ENCODE measurements at regions not wholly inside any gene's neighbourhood (a gene's known extent, or its start where the extent isn't known, plus 50 kb on each side); places are given as distances from the start of the nearest gene placed in this dataset.
"Not testable (repeated sequence)": the region's sequence is repeated elsewhere in the genome, so short reads cannot be mapped to it uniquely, and the experiment has no call there.

DNA sequence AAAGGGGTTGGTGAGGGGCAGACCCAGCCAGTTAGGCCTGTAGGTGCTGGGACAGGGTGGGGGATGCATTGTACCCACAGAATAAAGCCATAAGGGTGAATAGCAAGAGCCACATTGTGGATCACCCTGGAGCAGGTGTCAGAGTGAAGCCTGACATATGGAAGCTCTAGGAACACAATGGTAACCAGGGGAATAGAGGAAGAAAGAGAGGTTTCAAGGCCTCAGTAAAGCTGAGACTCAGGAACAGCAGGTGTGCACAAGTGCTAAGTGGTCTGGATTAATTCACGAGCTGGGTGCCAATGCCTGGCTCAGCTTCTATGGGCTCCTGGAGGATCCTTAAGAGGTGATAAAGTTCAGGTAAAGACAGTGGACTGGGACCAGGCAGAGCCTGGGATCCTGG is 323.7 kb upstream of the CTNNB1 start:
- Mint-ChIP-seq H3K36me3 (no peaks in the 10 kb centered on the region), H3K27ac (no peak overlapping the region), H3K9me3 (no peaks in the 10 kb centered on the region), H3K27me3 (peaks cover 2 to 19% of the 10 kb centered on the region in 2 donors), H3K4me3 (no peak overlapping the region), H3K4me1 (ENCODE audit: low read depth in 2 of 2) (no peaks in the 10 kb centered on the region)
- no peak for ATAC-seq
- no peak for DNase-seq (ENCODE audit: low spot score)

DNA sequence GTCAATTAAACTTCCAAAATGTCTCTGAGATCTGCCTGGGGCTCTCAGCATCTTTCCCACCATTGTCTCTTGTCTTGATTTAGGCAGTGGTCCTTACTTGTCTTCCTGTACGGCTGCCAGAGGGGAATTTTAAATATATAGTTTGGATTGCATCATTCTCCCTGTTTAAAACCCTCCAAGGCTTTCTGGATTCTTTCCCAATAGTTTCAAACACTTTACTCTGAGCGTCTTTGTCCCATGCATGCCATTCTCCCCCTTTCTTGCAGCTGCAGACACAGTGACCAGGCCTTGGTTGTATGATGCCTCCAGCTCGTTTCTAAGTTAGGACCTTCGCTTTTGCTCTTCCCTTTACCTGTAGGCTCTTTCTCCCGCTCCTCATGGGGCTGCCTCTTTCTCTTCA is 323.3 kb upstream of the CTNNB1 start:
- Mint-ChIP-seq H3K9me3 (no peaks in the 10 kb centered on the region), H3K4me1 (ENCODE audit: low read depth in 2 of 2) (no peaks in the 10 kb centered on the region), H3K36me3 (no peaks in the 10 kb centered on the region), H3K27ac (no peak overlapping the region), H3K27me3 (peaks cover 2 to 14% of the 10 kb centered on the region in 2 donors), H3K4me3 (no peak overlapping the region)
- DNase-seq (ENCODE audit: low spot score) (no peak), ATAC-seq (no peak)

DNA sequence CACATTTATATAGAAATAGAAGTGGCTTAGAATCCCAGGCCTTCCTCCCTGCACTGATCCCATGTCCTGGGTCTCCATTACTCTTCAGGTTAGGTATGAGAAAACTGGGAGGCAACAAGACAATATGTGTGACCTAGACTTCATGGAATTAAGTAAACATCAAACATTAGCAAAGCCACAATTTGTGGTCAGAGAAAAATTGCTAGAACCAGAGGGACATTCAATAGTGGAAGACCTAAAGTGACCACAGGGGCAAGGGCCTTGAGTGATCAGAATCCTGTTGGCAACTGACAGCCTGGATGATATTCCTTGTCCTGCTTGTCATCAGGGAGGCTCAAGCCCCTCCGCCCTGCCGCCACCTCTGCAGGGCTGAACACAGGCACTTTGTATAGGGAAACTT is 322.8 kb upstream of the CTNNB1 start:
- Mint-ChIP-seq H3K9me3 (no peaks in the 10 kb centered on the region), H3K4me1 (ENCODE audit: low read depth in 2 of 2) (no peaks in the 10 kb centered on the region), H3K4me3 (no peak overlapping the region), H3K36me3 (no peaks in the 10 kb centered on the region), H3K27ac (no peak overlapping the region), H3K27me3 (peaks cover 2 to 13% of the 10 kb centered on the region in 2 donors)
- ATAC-seq (no peak), DNase-seq (ENCODE audit: low spot score) (no peak)

DNA sequence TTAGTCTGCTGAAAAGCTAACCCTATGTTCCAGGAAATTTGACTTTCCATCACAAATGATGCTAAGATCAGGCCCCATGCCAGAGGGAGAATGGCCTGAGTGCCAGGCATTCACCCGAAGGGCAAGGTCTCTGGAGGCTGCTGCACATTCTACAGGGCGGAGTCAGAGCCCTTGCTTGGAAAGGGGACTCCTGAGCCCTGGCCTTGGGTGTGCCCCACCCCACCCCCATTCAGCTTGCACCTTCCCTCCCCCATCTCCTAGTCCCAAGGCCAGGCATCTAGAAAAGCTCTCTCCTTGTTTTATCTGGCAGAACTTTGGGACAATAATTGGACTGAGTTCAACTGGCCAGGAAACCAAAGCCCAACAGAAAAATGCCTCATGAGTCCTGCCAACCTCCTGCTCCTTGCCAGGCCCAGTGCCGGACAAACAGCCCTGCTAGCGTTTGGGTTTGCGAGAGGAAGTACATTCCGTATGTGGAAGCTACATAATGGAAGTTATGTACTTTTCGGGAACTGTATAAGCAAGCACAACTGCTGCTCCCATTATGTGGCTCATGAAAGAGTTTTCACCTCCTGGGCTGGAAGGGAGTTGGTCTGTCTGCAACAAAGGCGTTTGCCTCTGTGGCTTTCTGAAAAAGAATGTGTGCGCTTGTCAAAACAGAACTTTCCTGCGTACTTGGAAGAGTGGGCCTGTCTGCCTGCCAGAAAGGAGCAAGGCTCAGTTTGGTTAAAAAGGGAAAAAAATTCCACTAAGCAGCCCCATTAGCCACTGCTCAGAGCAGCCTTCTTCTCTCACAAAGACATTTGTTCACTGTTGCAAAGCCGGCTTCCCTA is 321.5 kb upstream of the CTNNB1 start:
- Mint-ChIP-seq H3K4me1 (ENCODE audit: low read depth in 2 of 2) (no peaks in the 10 kb centered on the region), H3K36me3 (no peaks in the 10 kb centered on the region), H3K27me3 (peaks cover 4 to 13% of the 10 kb centered on the region in 2 donors), H3K4me3 (no peak overlapping the region), H3K9me3 (no peaks in the 10 kb centered on the region), H3K27ac (no peak overlapping the region)
- DNase-seq (ENCODE audit: low spot score) (no peak), ATAC-seq (no peak)

DNA sequence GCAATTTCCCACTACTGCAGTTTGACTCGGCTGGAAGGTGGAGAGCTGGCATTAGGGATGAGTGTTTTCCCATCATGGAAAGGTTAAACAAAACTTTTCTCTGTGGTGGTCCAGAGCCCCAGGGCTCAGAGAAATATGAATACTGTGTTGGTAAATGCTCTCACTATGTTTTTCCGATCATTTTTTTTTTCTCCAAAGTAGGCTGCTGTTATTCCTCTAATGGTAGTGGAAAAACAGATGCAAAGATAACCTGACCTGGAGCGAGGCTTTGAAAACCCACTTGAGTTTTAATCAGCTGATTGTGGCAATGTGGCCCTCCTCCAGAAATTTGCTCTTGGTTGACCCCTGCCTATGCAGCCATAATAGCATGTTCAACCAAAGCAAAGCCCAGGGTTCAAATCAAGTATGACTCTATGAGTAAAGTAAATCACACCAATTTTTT is 320.8 kb upstream of the CTNNB1 start:
- Mint-ChIP-seq H3K27me3 (peaks cover 4 to 13% of the 10 kb centered on the region in 2 donors), H3K4me3 (no peak overlapping the region), H3K4me1 (ENCODE audit: low read depth in 2 of 2) (no peaks in the 10 kb centered on the region), H3K36me3 (no peaks in the 10 kb centered on the region), H3K9me3 (no peaks in the 10 kb centered on the region), H3K27ac (no peak overlapping the region)
- DNase-seq (ENCODE audit: low spot score) (no peak), ATAC-seq (no peak)

DNA sequence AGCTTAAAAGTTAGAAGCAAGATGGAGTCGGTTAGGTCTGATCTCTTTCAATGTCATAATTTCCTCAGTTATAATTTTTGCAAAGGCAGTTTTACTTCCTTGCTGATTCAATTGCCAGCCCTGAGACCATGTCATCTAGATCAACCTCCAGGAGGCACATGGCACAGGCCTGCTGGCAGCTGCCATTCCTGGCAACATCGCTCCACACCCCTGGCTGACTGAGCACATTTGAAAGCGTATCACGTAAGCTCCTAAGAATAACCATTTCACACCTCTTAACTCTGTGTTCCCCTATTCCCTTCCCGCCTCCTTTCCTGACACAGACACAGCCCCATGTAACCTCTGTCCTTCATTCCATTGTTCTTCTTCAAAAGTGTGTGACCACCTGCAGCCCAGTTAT is 313.9 kb upstream of the CTNNB1 start:
- H3K4me1 Mint-ChIP-seq (ENCODE audit: low read depth in 2 of 2), result no peaks in the 10 kb centered on the region
- H3K9me3 Mint-ChIP-seq, result no peaks in the 10 kb centered on the region
- DNase-seq (ENCODE audit: low spot score) (no peak), ATAC-seq (no peak)
- peaks cover 17 to 19% of the 10 kb centered on the region in 2 donors for H3K27me3 Mint-ChIP-seq
- no peak overlapping the region for H3K4me3 Mint-ChIP-seq
- H3K27ac Mint-ChIP-seq, result no peak overlapping the region
- H3K36me3 Mint-ChIP-seq, result no peaks in the 10 kb centered on the region

DNA sequence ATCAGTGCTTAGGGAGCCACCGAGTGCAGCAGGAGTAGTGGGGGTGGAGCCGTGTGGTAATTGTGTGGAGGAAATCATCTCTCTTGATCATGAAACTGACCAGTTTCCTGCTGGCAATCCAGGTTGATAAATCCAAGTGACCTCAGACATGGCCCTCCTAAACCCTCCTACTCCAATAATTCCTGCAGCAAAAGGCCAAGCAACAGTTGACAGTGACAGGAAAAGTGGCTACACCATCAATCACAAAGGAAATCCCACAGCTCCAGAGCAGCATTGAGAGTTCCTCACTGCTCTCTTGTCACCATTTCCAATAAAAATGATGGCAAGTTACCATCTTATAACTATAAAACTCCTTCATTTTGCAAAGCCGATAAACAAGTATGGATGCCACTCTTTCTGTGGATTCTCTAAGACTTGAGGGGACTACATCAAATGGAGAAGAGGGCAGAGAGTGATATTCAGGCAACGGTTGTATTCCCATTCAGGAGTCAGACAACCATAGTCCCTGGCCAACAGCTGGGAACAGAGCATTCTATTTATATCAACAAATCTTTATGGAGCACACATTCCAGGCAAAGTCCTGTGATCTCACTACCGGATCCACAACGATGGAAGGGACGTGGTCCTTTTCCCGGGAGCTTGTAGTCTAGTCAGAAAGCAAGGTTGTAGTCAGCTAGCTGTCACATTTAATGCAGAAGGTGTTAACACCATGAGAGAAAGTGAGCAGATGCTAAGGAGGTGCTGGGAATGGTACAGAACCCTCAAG is 312.5 kb upstream of the CTNNB1 start:
- ATAC-seq, result no peak
- peaks cover 16 to 22% of the 10 kb centered on the region in 2 donors for H3K27me3 Mint-ChIP-seq
- no peaks in the 10 kb centered on the region for H3K36me3 Mint-ChIP-seq
- no peak for DNase-seq (ENCODE audit: low spot score)
- no peak overlapping the region for H3K4me3 Mint-ChIP-seq
- no peaks in the 10 kb centered on the region for H3K9me3 Mint-ChIP-seq
- no peak overlapping the region for H3K27ac Mint-ChIP-seq
- no peaks in the 10 kb centered on the region for H3K4me1 Mint-ChIP-seq (ENCODE audit: low read depth in 2 of 2)

DNA sequence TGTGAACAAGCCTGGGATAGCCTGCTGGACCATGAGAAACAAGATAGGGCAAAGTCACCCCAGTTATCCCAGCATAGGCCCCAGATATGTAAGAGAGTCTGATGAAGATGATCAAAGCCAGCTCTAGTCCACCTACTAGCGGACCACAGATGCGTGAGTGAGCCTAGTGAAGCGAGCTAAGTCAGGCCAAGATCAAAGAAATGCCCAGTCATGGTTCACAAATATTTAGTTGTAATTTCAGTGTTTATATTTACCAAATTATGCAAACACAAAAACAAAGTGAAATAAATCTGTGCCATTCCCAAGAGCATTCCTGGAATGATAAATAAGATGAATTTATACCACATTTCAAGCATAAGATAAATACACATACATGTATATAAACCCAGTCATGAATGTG is 308.1 kb upstream of the CTNNB1 start:
- DNase-seq (ENCODE audit: low spot score) (no peak), ATAC-seq (no peak)
- H3K4me1 Mint-ChIP-seq (ENCODE audit: low read depth in 2 of 2), result no peaks in the 10 kb centered on the region
- H3K27me3 Mint-ChIP-seq, result peaks cover 14 to 19% of the 10 kb centered on the region in 2 donors
- no peaks in the 10 kb centered on the region for H3K36me3 Mint-ChIP-seq
- H3K27ac Mint-ChIP-seq, result no peak overlapping the region
- H3K4me3 Mint-ChIP-seq, result no peak overlapping the region
- H3K9me3 Mint-ChIP-seq, result no peaks in the 10 kb centered on the region

DNA sequence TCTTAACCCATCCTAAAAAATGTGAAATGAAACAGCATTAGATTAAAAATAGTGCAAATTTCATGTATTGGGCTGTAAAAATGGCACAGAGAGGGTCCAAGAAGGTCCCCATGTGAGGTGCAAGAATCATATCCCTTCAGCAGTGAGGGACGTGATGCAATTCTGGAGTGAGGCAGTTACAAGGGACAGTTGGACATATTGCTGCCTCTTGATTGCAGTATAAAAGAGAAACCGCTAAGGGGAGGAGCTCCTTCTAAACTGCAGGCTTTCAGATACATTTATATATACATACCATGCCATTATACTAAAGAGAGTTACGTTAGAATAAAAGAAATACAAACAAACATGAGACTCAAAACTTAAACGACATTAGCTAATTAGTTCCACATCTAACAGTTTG is 304.2 kb upstream of the CTNNB1 start:
- H3K4me3 Mint-ChIP-seq, result no peak overlapping the region

DNA sequence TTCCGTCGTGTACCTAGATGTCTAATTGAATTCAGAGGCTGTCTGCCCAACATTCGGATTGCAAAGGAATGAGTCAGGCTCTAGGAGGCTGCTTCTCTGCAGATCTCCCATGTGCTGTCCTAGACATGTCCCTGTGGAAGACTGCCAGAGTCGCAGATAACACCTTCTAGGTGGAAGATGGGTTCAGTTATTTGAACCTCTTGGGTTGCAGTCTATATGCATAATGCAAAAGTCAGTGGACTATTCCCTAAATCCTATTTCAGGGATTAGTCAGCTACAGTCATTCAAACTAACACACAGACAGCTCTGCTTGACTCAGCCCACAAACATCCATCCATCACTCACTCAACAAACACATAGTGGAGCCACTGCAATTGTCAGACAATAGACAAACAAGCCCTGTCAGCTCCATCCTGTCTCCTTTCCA is 300.0 kb upstream of the CTNNB1 start:
- H3K36me3 Mint-ChIP-seq, result no peaks in the 10 kb centered on the region
- DNase-seq (ENCODE audit: low spot score) (no peak), ATAC-seq (no peak)
- H3K4me1 Mint-ChIP-seq (ENCODE audit: low read depth in 2 of 2), result no peaks in the 10 kb centered on the region
- H3K27me3 Mint-ChIP-seq, result peaks cover 2 to 5% of the 10 kb centered on the region in 2 donors
- H3K9me3 Mint-ChIP-seq, result peaks cover 7% of the 10 kb centered on the region
- H3K27ac Mint-ChIP-seq, result no peak overlapping the region
- no peak overlapping the region for H3K4me3 Mint-ChIP-seq

More for the DNA sequence above, 304.2 kb upstream of the CTNNB1 start:
- Mint-ChIP-seq H3K9me3 (peaks cover 7% of the 10 kb centered on the region), H3K27me3 (peaks cover 6 to 16% of the 10 kb centered on the region in 2 donors), H3K27ac (no peak overlapping the region), H3K4me1 (ENCODE audit: low read depth in 2 of 2) (no peaks in the 10 kb centered on the region), H3K36me3 (no peaks in the 10 kb centered on the region)
- ATAC-seq, result no peak
- no peak for DNase-seq (ENCODE audit: low spot score)

DNA sequence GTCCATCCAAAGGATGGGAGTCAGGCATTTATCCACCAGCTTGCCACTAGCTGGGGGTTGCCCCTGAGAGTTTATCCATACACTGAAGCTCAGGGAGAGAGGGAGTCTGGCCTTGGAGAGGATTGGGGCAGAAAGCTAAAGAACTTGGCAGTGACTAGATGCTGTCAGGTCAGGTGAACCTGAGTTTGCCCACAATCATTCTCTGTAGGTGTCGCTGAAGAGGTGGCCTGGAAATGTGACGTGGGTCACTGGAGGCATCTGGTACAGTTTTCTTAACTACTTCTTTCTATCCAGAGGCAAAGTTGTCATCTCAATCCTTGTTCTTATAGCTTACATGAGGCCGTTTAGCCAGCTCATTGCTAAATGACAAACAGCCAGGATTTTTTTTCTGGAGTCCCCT is 298.0 kb upstream of the CTNNB1 start:
- H3K36me3 Mint-ChIP-seq, result peaks cover 4% of the 10 kb centered on the region
- no peak overlapping the region for H3K4me3 Mint-ChIP-seq
- ATAC-seq (no peak), DNase-seq (ENCODE audit: low spot score) (no peak)
- peaks cover 0 to 11% of the 10 kb centered on the region in 2 donors for H3K27me3 Mint-ChIP-seq
- no peaks in the 10 kb centered on the region for H3K4me1 Mint-ChIP-seq (ENCODE audit: low read depth in 2 of 2)
- H3K27ac Mint-ChIP-seq, result no peak overlapping the region
- H3K9me3 Mint-ChIP-seq, result peaks cover 10% of the 10 kb centered on the region

DNA sequence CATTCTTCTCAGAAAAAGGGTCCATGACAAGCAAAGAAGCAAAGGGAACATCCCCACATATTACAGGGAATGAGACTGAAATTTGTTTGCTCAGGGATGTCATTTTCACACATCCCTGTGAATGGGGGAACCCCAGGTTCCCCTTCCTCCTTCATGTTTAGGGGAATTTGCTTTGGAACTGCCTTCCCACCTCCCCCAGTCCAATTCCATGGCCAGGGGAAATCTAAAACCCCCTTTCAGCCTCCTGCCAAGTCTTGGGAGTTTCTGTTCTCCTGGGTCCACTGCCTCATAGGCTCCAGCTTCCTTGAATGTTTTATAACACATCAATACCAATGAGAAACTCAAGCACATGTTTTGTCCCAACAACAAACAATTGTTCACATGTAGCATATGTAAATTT is 297.5 kb upstream of the CTNNB1 start:
- no peak for ATAC-seq
- no peak overlapping the region for H3K27ac Mint-ChIP-seq
- peaks cover 4% of the 10 kb centered on the region for H3K36me3 Mint-ChIP-seq
- peaks cover 10% of the 10 kb centered on the region for H3K9me3 Mint-ChIP-seq
- no peak overlapping the region for H3K4me3 Mint-ChIP-seq
- H3K4me1 Mint-ChIP-seq (ENCODE audit: low read depth in 2 of 2), result no peaks in the 10 kb centered on the region
- no peak for DNase-seq (ENCODE audit: low spot score)
- peaks cover 0 to 11% of the 10 kb centered on the region in 2 donors for H3K27me3 Mint-ChIP-seq

DNA sequence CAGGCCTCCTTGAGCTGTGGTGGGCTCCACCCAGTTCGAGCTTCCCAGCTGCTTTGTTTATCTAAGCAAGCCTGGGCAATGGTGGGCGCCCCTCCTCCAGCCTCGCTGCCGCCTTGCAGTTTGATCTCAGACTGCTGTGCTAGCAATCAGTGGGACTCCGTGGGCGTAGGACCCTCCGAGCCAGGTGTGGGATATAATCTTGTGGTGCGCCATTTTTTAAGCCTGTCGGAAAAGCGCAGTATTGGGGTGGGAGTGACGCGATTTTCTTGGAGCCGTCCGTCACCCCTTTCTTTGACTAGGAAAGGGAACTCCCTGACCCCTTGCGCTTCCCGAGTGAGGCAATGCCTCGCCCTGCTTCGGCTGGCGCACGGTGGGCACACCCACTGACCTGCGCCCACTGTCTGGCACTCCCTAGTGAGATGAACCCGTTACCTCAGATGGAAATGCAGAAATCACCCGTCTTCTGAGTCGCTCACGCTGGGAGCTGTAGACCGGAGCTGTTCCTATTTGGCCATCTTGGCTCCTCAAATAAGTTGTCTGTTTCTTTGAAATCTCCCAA is 291.3 kb upstream of the CTNNB1 start:
- not testable (repeated sequence) for H3K4me3 Mint-ChIP-seq; DNase-seq (ENCODE audit: low spot score); H3K36me3 Mint-ChIP-seq; ATAC-seq; H3K27ac Mint-ChIP-seq; H3K9me3 Mint-ChIP-seq; H3K4me1 Mint-ChIP-seq (ENCODE audit: low read depth in 2 of 2)
- peaks cover 2 to 19% of the 10 kb centered on the region in 2 donors for H3K27me3 Mint-ChIP-seq

DNA sequence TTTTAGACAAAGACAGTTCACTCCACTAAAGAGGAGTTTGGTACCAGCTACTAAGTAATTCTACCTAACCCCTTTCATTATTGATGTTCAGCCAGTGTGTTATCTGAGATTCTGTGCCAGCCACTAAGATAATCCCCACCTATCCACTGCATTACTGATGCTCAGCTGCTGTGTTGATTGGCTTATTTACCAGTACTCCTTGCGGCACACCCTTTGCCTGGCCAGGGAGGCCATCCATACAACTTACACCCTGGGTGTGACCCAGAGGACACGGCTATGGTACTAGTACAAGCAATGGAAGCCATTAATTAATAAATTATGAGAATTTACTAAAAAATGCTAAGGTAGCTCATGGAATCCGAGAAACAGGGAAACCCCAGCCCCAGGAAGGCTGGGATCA is 290.7 kb upstream of the CTNNB1 start:
- Mint-ChIP-seq H3K4me1 (ENCODE audit: low read depth in 2 of 2) (no peaks in the 10 kb centered on the region), H3K36me3 (peaks cover 8% of the 10 kb centered on the region), H3K9me3 (peaks cover 3% of the 10 kb centered on the region), H3K4me3 (no peak overlapping the region), H3K27me3 (peaks cover 2 to 20% of the 10 kb centered on the region in 2 donors), H3K27ac (no peak overlapping the region)
- no peak for DNase-seq (ENCODE audit: low spot score)
- ATAC-seq, result no peak

Data from natural killer cell treated with Interleukin-12 subunit alpha and Interleukin-12 subunit beta and Interleukin-15 and Interleukin-18, amount 100 ng/mL, for 72 hours (primary cell).